ENCODE measurements at regions not wholly inside any gene's neighbourhood (a gene's known extent, or its start where the extent isn't known, plus 50 kb on each side); places are given as distances from the start of the nearest gene placed in this dataset.

- TF ChIP-seq CTCF (conservative IDR thresholded peaks at IDR 0.05) = no peak
- no peak for TF ChIP-seq ZFX (IDR thresholded peaks at IDR 0.05)
These were observed 267.4 kb upstream of the CCDC179 start for GRCh38 chr11:23127706-23128105.

All from C4-2B (cell line).